ENCODE measurements at regions not wholly inside any gene's neighbourhood (a gene's known extent, or its start where the extent isn't known, plus 50 kb on each side); places are given as distances from the start of the nearest gene placed in this dataset.

DNA sequence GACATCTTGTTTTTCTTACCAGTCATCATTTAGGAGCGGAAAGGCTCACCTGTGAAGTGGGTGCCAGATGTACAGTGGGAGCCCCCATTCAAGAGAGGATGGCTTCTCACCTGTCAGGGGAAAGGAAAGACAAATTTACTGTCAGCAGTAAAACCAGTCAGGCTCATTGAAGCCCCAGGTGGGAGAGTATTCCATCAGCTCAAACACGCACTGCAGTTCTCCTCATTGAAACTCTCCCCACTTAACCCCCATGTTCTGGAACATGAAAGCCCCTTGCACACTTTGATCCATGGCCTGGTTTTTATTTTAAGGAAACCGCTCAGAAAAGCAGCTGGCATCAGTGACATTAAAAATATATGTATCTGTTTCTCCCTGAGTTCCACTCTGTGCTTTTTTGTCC is 401.1 kb upstream of the ZNF507 start:
- DNase-seq (ENCODE audit: low read depth, low spot score): no peak
- Histone ChIP-seq H3K27me3 (ENCODE audit: control insufficient read depth, insufficient read depth, low read length) (no peaks in the 10 kb centered on the region), H3K27ac (ENCODE audit: low read depth, low read length) (no peak overlapping the region), H3K4me3 (ENCODE audit: low read depth, low read length) (no peak overlapping the region), H3K9me3 (ENCODE audit: control insufficient read depth, insufficient read depth, low read length) (peaks cover 29% of the 10 kb centered on the region)
- ChIA-PET CTCF (no interaction called here), POLR2A (no interaction called here)
- TF ChIP-seq, protein P1, sequence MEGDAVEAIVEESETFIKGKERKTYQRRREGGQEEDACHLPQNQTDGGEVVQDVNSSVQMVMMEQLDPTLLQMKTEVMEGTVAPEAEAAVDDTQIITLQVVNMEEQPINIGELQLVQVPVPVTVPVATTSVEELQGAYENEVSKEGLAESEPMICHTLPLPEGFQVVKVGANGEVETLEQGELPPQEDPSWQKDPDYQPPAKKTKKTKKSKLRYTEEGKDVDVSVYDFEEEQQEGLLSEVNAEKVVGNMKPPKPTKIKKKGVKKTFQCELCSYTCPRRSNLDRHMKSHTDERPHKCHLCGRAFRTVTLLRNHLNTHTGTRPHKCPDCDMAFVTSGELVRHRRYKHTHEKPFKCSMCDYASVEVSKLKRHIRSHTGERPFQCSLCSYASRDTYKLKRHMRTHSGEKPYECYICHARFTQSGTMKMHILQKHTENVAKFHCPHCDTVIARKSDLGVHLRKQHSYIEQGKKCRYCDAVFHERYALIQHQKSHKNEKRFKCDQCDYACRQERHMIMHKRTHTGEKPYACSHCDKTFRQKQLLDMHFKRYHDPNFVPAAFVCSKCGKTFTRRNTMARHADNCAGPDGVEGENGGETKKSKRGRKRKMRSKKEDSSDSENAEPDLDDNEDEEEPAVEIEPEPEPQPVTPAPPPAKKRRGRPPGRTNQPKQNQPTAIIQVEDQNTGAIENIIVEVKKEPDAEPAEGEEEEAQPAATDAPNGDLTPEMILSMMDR (IDR thresholded peaks at IDR 0.05; ENCODE audit: low read depth, low read length): no peak

DNA sequence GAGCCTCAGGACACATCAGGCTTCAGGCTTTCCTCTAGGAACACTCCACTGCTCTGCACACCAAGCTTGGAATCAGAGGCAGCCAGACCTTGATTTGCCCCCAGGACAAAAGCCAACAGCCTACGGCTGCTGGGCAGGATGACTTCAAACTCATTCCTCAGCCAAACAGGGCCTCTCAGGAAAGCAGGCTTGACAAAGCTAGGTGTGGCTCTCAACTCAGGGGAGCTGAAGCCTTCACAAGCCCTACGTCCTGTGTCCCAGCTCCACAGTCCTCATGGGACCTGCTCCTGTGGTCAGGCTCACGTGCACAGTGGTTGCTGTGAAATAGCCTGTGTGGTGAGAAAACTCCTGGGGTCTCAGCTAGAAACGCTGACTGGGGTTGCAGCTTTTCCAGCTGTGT is 398.9 kb upstream of the ZNF507 start:
- H3K4me3 ChIP-seq (ENCODE audit: low read depth, low read length): no peak overlapping the region
- TF ChIP-seq, protein P1 (IDR thresholded peaks at IDR 0.05; ENCODE audit: low read depth, low read length): no peak
- H3K27ac ChIP-seq (ENCODE audit: low read depth, low read length): no peak overlapping the region
- peaks cover 25% of the 10 kb centered on the region for H3K9me3 ChIP-seq (ENCODE audit: control insufficient read depth, insufficient read depth, low read length)
- no peak for DNase-seq (ENCODE audit: low read depth, low spot score)
- POLR2A ChIA-PET: no interaction called here
- CTCF ChIA-PET: no interaction called here
- no peaks in the 10 kb centered on the region for H3K27me3 ChIP-seq (ENCODE audit: control insufficient read depth, insufficient read depth, low read length)

DNA sequence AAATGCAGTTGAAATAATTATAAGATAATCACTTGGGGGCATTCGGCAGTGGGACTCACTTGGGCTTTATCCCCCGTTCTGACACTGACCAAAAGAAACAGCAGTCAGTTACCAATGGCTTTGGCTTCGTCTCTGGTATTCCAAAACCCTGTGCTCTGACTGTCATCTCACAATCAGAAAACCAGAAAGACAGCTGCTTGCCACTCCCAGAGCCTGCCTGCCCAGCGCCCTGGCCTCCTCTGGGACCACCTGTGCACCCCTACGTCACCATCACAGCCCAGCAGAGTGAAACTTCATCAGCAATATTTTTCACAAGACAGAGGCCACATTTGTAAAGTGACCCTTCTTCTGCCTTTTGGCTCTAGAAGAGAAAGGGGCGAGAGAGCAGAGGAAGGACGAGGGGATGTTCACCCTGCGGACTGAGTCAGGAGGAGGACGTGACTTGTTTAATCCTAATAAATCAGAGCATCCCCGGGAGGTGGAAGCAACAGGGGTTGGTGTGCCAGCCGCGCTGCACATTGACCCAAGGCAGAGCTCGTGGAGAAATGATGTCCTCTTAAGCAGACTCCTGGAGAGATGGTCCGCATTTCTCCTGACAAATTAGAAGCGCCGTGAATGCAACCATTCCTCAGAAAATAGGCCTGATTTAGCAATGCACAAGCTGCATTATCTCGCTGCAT is 397.8 kb upstream of the ZNF507 start:
- peaks cover 25% of the 10 kb centered on the region for H3K9me3 ChIP-seq (ENCODE audit: control insufficient read depth, insufficient read depth, low read length)
- TF ChIP-seq, protein P1 (IDR thresholded peaks at IDR 0.05; ENCODE audit: low read depth, low read length): no peak
- H3K4me3 ChIP-seq (ENCODE audit: low read depth, low read length): no peak overlapping the region
- H3K27me3 ChIP-seq (ENCODE audit: control insufficient read depth, insufficient read depth, low read length): no peaks in the 10 kb centered on the region
- CTCF ChIA-PET: no interaction called here
- no peak overlapping the region for H3K27ac ChIP-seq (ENCODE audit: low read depth, low read length)
- POLR2A ChIA-PET: no interaction called here
- no peak for DNase-seq (ENCODE audit: low read depth, low spot score)

DNA sequence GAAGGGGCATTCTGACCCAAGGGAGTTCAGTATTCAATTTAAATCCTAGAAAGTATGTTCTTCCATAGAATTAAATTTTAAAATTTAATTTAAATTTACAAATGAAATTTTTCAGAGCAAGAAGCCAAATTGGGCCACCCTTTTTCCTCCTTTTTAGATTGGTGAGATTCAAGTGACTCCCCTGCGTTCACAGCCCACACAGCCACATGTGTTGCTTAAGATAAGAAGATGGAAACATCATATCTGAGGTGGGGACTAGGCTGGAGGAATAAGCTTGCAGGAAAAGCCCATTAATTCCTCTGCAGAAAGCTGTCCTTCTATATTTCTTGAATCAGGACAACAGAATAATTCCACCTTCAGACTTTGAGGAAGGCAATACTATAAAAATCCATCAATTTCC is 392.7 kb upstream of the ZNF507 start:
- ChIA-PET POLR2A (no interaction called here), CTCF (no interaction called here)
- H3K9me3 ChIP-seq (ENCODE audit: control insufficient read depth, insufficient read depth, low read length): peaks cover 13% of the 10 kb centered on the region; the same call in 1 of the 2 replicates
- no peak overlapping the region for H3K27ac ChIP-seq (ENCODE audit: low read depth, low read length)
- TF ChIP-seq, protein P1 (IDR thresholded peaks at IDR 0.05; ENCODE audit: low read depth, low read length): no peak
- H3K4me3 ChIP-seq (ENCODE audit: low read depth, low read length): no peak overlapping the region
- DNase-seq (ENCODE audit: low read depth, low spot score): no peak
- H3K27me3 ChIP-seq (ENCODE audit: control insufficient read depth, insufficient read depth, low read length): no peaks in the 10 kb centered on the region

DNA sequence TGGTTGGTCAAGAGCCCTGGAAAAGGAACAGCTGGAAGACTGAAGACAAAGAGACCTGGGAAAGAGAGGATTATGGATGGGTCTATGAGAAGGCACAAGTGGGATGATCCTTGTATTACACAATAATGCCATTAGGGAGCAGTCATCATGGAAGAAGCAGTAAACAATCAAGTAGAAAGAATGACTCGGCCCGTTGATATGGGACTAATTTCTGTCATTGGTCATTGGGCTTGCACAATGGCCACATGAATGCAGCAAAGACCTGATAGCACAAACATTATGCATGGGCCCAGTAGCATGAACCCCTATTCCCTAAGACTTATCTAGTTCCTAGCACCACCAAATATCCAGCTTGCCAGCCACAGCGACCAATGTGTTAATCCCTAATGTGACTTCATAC is 390.3 kb upstream of the ZNF507 start:
- Histone ChIP-seq H3K4me3 (ENCODE audit: low read depth, low read length) (no peak overlapping the region), H3K27ac (ENCODE audit: low read depth, low read length) (no peak overlapping the region), H3K27me3 (ENCODE audit: control insufficient read depth, insufficient read depth, low read length) (no peaks in the 10 kb centered on the region), H3K9me3 (ENCODE audit: control insufficient read depth, insufficient read depth, low read length) (peaks cover 9% of the 10 kb centered on the region)
- ChIA-PET POLR2A (no interaction called here), CTCF (interaction anchor here (0.6 kb wide), 1 partner anchor 10 kb away, joined by 4 read pairs; no protein-coding TSS in a partner anchor)
- TF ChIP-seq, protein P1 (IDR thresholded peaks at IDR 0.05; ENCODE audit: low read depth, low read length): no peak
- no peak for DNase-seq (ENCODE audit: low read depth, low spot score)

Measured in AG04450 (cell line).